GM23338 (cell line): ENCODE measurements at regions not wholly inside any gene's neighbourhood (a gene's known extent, or its start where the extent isn't known, plus 50 kb on each side); places are given as distances from the start of the nearest gene placed in this dataset.

Experiments
- ATAC-seq: fragments of 200-7000 bp; cut with Tn5 transposase; 3 replicates; pipeline ENCODE4 v1.9.1; 2020
- DNase-seq: peaks from one replicate; pipeline ENCODE4 v3.0.0-alpha.2; 2015; ENCODE audit warnings: low spot score
- H2AFZ ChIP-seq: fragments of 200-600 bp; sonication (generic); 2 replicates; pipeline ENCODE4 v1.8.0; 2016; ENCODE audit warnings: antibody characterized with exemption, mild to moderate bottlenecking, moderate library complexity
- H3F3A ChIP-seq: fragments of 200-600 bp; sonication (generic); replicated peaks from 2 replicates; pipeline ENCODE4 v1.8.0; 2017; ENCODE audit warnings: antibody characterized with exemption, mixed run types, low read depth
- H3K27ac ChIP-seq: fragments of 200-600 bp; sonication (generic); 2 replicates; pipeline ENCODE4 v1.6.1; 2016; ENCODE audit warnings: low read depth
- H3K27me3 ChIP-seq: fragments of 200-600 bp; sonication (generic); 2 replicates; pipeline ENCODE4 v1.8.0; 2016; ENCODE audit warnings: mild to moderate bottlenecking, mixed run types, moderate library complexity; ENCODE audit not compliant: insufficient read depth
- H3K36me3 ChIP-seq: fragments of 200-600 bp; sonication (generic); 2 replicates; pipeline ENCODE4 v1.8.0; 2016; ENCODE audit warnings: mild to moderate bottlenecking; ENCODE audit not compliant: insufficient read depth
- H3K4me1 ChIP-seq: fragments of 200-600 bp; sonication (generic); 2 replicates; pipeline ENCODE4 v1.8.0; 2016; ENCODE audit warnings: mild to moderate bottlenecking, moderate library complexity; ENCODE audit not compliant: insufficient read depth
- H3K4me2 ChIP-seq: fragments of 200-600 bp; sonication (generic); 2 replicates; pipeline ENCODE4 v1.7.1; 2017; ENCODE audit warnings: mixed run types
- H3K4me3 ChIP-seq: fragments of 200-600 bp; sonication (generic); 2 replicates; pipeline ENCODE4 v1.6.1; 2016; ENCODE audit warnings: mixed run types
- H3K79me2 ChIP-seq: fragments of 200-600 bp; sonication (generic); replicated peaks from 2 replicates; pipeline ENCODE4 v1.8.0; 2017; ENCODE audit warnings: mild to moderate bottlenecking; ENCODE audit not compliant: insufficient read depth
- H3K9me2 ChIP-seq: fragments of 200-600 bp; sonication (generic); 2 replicates; pipeline ENCODE4 v1.8.0; 2017; ENCODE audit not compliant: insufficient read depth
- H4K20me1 ChIP-seq: fragments of 200-600 bp; sonication (generic); replicated peaks from 2 replicates; pipeline ENCODE4 v1.8.0; 2017; ENCODE audit warnings: mild to moderate bottlenecking; ENCODE audit not compliant: insufficient read depth
- H3K27ac Mint-ChIP-seq: 2 replicates; pipeline ENCODE4 v1.8.0; 2020; ENCODE audit warnings: inconsistent platforms, mild to moderate bottlenecking, moderate library complexity, mixed read lengths
- H3K27me3 Mint-ChIP-seq: 3 replicates; pipeline ENCODE4 v1.8.0; 2022; ENCODE audit warnings: low read depth, mild to moderate bottlenecking, moderate library complexity, mixed read lengths, inconsistent platforms; ENCODE audit not compliant: insufficient read depth, poor library complexity
- H3K36me3 Mint-ChIP-seq: 3 replicates; pipeline ENCODE4 v1.8.0; 2021; ENCODE audit warnings: low read depth, mild to moderate bottlenecking, inconsistent platforms, moderate library complexity, mixed read lengths
- H3K4me1 Mint-ChIP-seq: 3 replicates; pipeline ENCODE4 v1.8.0; 2020; ENCODE audit warnings: mild to moderate bottlenecking, inconsistent platforms, mixed read lengths
- H3K4me3 Mint-ChIP-seq: 3 replicates; pipeline ENCODE4 v1.8.0; 2021; ENCODE audit warnings: moderate library complexity, mild to moderate bottlenecking, inconsistent platforms, mixed read lengths
- H3K9me3 Mint-ChIP-seq: 3 replicates; pipeline ENCODE4 v1.8.0; 2020; ENCODE audit warnings: moderate library complexity, mild to moderate bottlenecking, inconsistent platforms, mixed read lengths
- CREB1 ChIP-seq: fragments of 250-450 bp; sonication (Bioruptor Pico); IDR thresholded peaks from 2 replicates; pipeline ENCODE4 v1.5.0; 2020; ENCODE audit warnings: low read depth, mild to moderate bottlenecking, moderate library complexity
- CTCF ChIP-seq, 2 experiments: fragments of 200-600 bp in 1 of 2; sonication (generic) in 1 of 2; conservative IDR thresholded peaks; 2 replicates each; pipeline versions ENCODE4 v1.5.1 to v1.6.1; 2016 to 2017; ENCODE audit warnings: antibody characterized with exemption in 2 of 2, low read depth in 2 of 2, mild to moderate bottlenecking in 2 of 2, moderate library complexity in 1 of 2
- ETS1 ChIP-seq: IDR thresholded peaks from 2 replicates; pipeline ENCODE4 v1.6.1; 2016; ENCODE audit warnings: antibody characterized with exemption
- EZH2 ChIP-seq: fragments of 200-600 bp; sonication (generic); IDR thresholded peaks from one replicate; pipeline ENCODE4 v1.8.0; 2017; ENCODE audit warnings: antibody characterized with exemption, mild to moderate bottlenecking, low read depth; ENCODE audit not compliant: unreplicated experiment
- EZH2phosphoT487 ChIP-seq: fragments of 200-600 bp; sonication (generic); IDR thresholded peaks from one replicate; pipeline ENCODE4 v1.8.1; 2018; ENCODE audit warnings: antibody characterized with exemption; ENCODE audit not compliant: unreplicated experiment
- JUNB ChIP-seq: IDR thresholded peaks from one replicate; pipeline ENCODE4 v1.6.1; 2016; ENCODE audit warnings: antibody characterized with exemption; ENCODE audit not compliant: unreplicated experiment
- NANOG ChIP-seq: IDR thresholded peaks from 2 replicates; pipeline ENCODE4 v1.6.1; 2016; ENCODE audit warnings: antibody characterized with exemption, borderline replicate concordance
- POLR2AphosphoS5 ChIP-seq: IDR thresholded peaks from 2 replicates; pipeline ENCODE4 v1.6.1; 2016; ENCODE audit warnings: antibody characterized with exemption, low read depth
- REST ChIP-seq: IDR thresholded peaks from one replicate; pipeline ENCODE4 v1.6.1; 2018; ENCODE audit warnings: antibody characterized with exemption; ENCODE audit not compliant: unreplicated experiment
- STAT1 ChIP-seq: IDR thresholded peaks from one replicate; pipeline ENCODE4 v1.6.1; 2016; ENCODE audit warnings: antibody characterized with exemption; ENCODE audit not compliant: unreplicated experiment
- ZNF114 ChIP-seq: fragments of 250-450 bp; sonication (Bioruptor Pico); IDR thresholded peaks from 2 replicates; pipeline ENCODE4 v1.5.0; 2020; ENCODE audit warnings: mild to moderate bottlenecking, moderate library complexity
- ZNF331 ChIP-seq: fragments of 250-450 bp; sonication (Bioruptor Pico); IDR thresholded peaks from 2 replicates; pipeline ENCODE4 v1.5.0; 2020; ENCODE audit warnings: low read depth, mild to moderate bottlenecking, moderate library complexity
- ZNF462 ChIP-seq: fragments of 250-450 bp; sonication (Bioruptor Pico); IDR thresholded peaks from 2 replicates; pipeline ENCODE4 v1.5.0; 2020; ENCODE audit warnings: mild to moderate bottlenecking, moderate library complexity

- no peaks in the 10 kb centered on the region for H3K9me3 Mint-ChIP-seq
- ATAC-seq (no peak), DNase-seq (no peak)
- H3K27ac Mint-ChIP-seq = no peak overlapping the region
- H4K20me1 ChIP-seq = no peaks in the 10 kb centered on the region
- H3K36me3 Mint-ChIP-seq = no peaks in the 10 kb centered on the region
- no peak overlapping the region for H3K4me2 ChIP-seq
- no peak overlapping the region for H3K27ac ChIP-seq
- H3K27me3 Mint-ChIP-seq = peaks cover 2% of the 10 kb centered on the region
- no peak overlapping the region for H3K4me3 Mint-ChIP-seq
- peaks cover 24% of the 10 kb centered on the region for H3K4me1 ChIP-seq
- TF ChIP-seq ZNF331 (CRISPR knock-in tag) (no peak), ETS1 (no peak), JUNB (no peak), EZH2 (no peak), ZNF114 (CRISPR knock-in tag) (no peak), STAT1 (no peak), ZNF462 (CRISPR knock-in tag) (no peak), NANOG (no peak), CTCF (conservative IDR thresholded peaks at IDR 0.05; ENCODE audit: low read depth in 2 of 2) (no peak), EZH2phosphoT487 (no peak), REST (no peak), POLR2AphosphoS5 (no peak), CREB1 (CRISPR knock-in tag) (no peak)
- H3K27me3 ChIP-seq = no peaks in the 10 kb centered on the region
- H3K9me2 ChIP-seq = no peaks in the 10 kb centered on the region
- no peaks in the 10 kb centered on the region for H3K36me3 ChIP-seq
- peaks cover 48% of the 10 kb centered on the region for H3K4me1 Mint-ChIP-seq
- H3K4me3 ChIP-seq = no peak overlapping the region
- no peaks in the 10 kb centered on the region for H3F3A ChIP-seq
- H3K79me2 ChIP-seq = no peaks in the 10 kb centered on the region
- H2AFZ ChIP-seq = no peak overlapping the region
Measured at GRCh38 chr12:24228371-24228770, 278.9 kb upstream of the SOX5 start.
